Breast epithelium (tissue), 3 donors: ENCODE measurements at regions not wholly inside any gene's neighbourhood (a gene's known extent, or its start where the extent isn't known, plus 50 kb on each side); places are given as distances from the start of the nearest gene placed in this dataset.

Experiments used
- CTCF ChIP-seq, 3 donors: fragments of 450-650 bp; IDR thresholded peaks; one replicate each; pipeline ENCODE4 v1.5.1; 2016 to 2017; ENCODE audit warnings: antibody characterized with exemption in 3 of 3, mild to moderate bottlenecking in 3 of 3, moderate library complexity in 3 of 3
- POLR2A ChIP-seq: fragments of 450-650 bp; IDR thresholded peaks from one replicate; pipeline ENCODE4 v1.6.1; 2016; ENCODE audit warnings: antibody characterized with exemption, mild to moderate bottlenecking, moderate library complexity
- POLR2AphosphoS5 ChIP-seq, 3 donors: sonication (generic); formaldehyde crosslinking; IDR thresholded peaks; one replicate each; pipeline ENCODE4 v1.6.1; 2017; ENCODE audit warnings: antibody characterized with exemption in 3 of 3

DNA sequence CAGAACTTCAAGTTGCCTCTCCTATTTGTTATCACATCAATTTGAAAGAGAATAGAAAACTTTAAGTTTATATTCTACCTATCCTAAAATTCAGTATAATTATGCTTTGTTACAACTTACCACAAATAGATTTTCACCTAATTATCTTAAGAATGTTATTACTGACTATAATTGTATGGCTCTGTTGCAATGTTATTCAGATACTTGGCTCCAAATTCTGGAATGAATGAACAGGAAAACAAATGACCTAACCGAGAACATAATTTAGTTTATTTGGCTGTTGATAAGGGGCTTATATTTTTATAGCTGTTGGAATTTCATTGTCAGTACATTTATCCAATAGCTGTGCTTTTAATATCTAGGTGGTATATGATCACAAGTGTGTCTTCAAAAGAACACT lies 173.2 kb upstream of the GULP1 start:
- TF ChIP-seq POLR2AphosphoS5 (IDR thresholded peaks at IDR 0.05) (no peak), CTCF (IDR thresholded peaks at IDR 0.05) (no peak), POLR2A (no peak)
